ENCODE measurements at regions not wholly inside any gene's neighbourhood (a gene's known extent, or its start where the extent isn't known, plus 50 kb on each side); places are given as distances from the start of the nearest gene placed in this dataset.

GRCh38 chrX:126238220-126238619 is 72.1 kb upstream of the DCAF12L2 start:
- Histone ChIP-seq H3K4me3 (no peak overlapping the region), H3K4me1 (no peaks in the 10 kb centered on the region), H3K27ac (no peak overlapping the region), H3K36me3 (no peaks in the 10 kb centered on the region), H3K9me3 (no peaks in the 10 kb centered on the region), H3K27me3 (no peaks in the 10 kb centered on the region)
- WGBS, 2 donors: 85% methylated on average over 2 of the region's 2 CpGs; no CpG with 5 or more reads in 1 of the 2 donors
- ATAC-seq (ENCODE audit: low FRiP score in 2 of 2) (peak in 1 of 2 donors; percentile 55), DNase-seq (no peak)
- TF ChIP-seq POLR2AphosphoS5 (IDR thresholded peaks at IDR 0.05) (no peak), POLR2A (IDR thresholded peaks at IDR 0.05) (no peak), EP300 (IDR thresholded peaks at IDR 0.05) (no peak), CTCF (IDR thresholded peaks at IDR 0.05) (no peak)

GRCh38 chrX:126237524-126237923 is 71.4 kb upstream of the DCAF12L2 start:
- Histone ChIP-seq H3K4me3 (no peak overlapping the region), H3K4me1 (no peaks in the 10 kb centered on the region), H3K36me3 (no peaks in the 10 kb centered on the region), H3K9me3 (no peaks in the 10 kb centered on the region), H3K27ac (no peak overlapping the region), H3K27me3 (no peaks in the 10 kb centered on the region)
- peak in 1 of 2 donors; percentile 20 for DNase-seq
- 75% methylated on average over 9 of the region's 10 CpGs; no CpG with 5 or more reads in 1 of the 2 donors for WGBS, 2 donors
- peak in 1 of 2 donors; percentile 26 for ATAC-seq (ENCODE audit: low FRiP score in 2 of 2)
- TF ChIP-seq CTCF (IDR thresholded peaks at IDR 0.05): no peak
- TF ChIP-seq POLR2AphosphoS5 (IDR thresholded peaks at IDR 0.05): no peak
- no peak for TF ChIP-seq EP300 (IDR thresholded peaks at IDR 0.05)
- TF ChIP-seq POLR2A (IDR thresholded peaks at IDR 0.05): no peak

All from upper lobe of left lung (tissue), 6 donors.